Mesenchymal stem cell (in vitro differentiated cells and primary cell): ENCODE measurements at regions not wholly inside any gene's neighbourhood (a gene's known extent, or its start where the extent isn't known, plus 50 kb on each side); places are given as distances from the start of the nearest gene placed in this dataset.

ENCODE experiments used
- DNase-seq: peaks from one replicate; pipeline ENCODE4 v3.0.0-alpha.2; 2013
- H2AFZ ChIP-seq: one replicate; pipeline ENCODE4 v1.6.1; 2013; ENCODE audit warnings: low read depth, mild to moderate bottlenecking, control low read depth, inconsistent platforms, low read length, moderate library complexity
- H2AK5ac ChIP-seq: 2 replicates; pipeline ENCODE4 v1.6.1; 2013; ENCODE audit warnings: low read length, moderate library complexity, mild to moderate bottlenecking, inconsistent platforms; ENCODE audit not compliant: severe bottlenecking
- H2BK120ac ChIP-seq: one replicate; pipeline ENCODE4 v1.6.1; 2013; ENCODE audit warnings: low read depth, mild to moderate bottlenecking, inconsistent platforms, low read length, moderate library complexity
- H2BK12ac ChIP-seq, 2 experiments: one replicate each; pipeline ENCODE4 v1.6.1; 2013; ENCODE audit warnings: inconsistent platforms in 2 of 2, low read length in 2 of 2, mild to moderate bottlenecking in 2 of 2, moderate library complexity in 2 of 2, control low read depth in 1 of 2
- H2BK15ac ChIP-seq: one replicate; pipeline ENCODE4 v1.6.1; 2013; ENCODE audit warnings: mild to moderate bottlenecking, low read depth, inconsistent platforms; ENCODE audit not compliant: poor library complexity, severe bottlenecking
- H2BK5ac ChIP-seq: 2 replicates; pipeline ENCODE4 v1.6.1; 2013; ENCODE audit warnings: low read depth, mild to moderate bottlenecking, low read length, control low read depth, inconsistent platforms; ENCODE audit not compliant: poor library complexity, severe bottlenecking
- H3K14ac ChIP-seq, 2 experiments: one replicate each; pipeline ENCODE4 v1.6.1; 2013; ENCODE audit warnings: inconsistent platforms in 2 of 2, low read length in 2 of 2, control low read depth in 1 of 2, mild to moderate bottlenecking in 1 of 2, moderate library complexity in 1 of 2
- H3K18ac ChIP-seq, 2 experiments: one replicate each; pipeline ENCODE4 v1.6.1; 2013; ENCODE audit warnings: inconsistent platforms in 2 of 2, low read length in 2 of 2, control low read depth in 1 of 2, low read depth in 1 of 2, mild to moderate bottlenecking in 1 of 2
- H3K23ac ChIP-seq, 2 experiments: one replicate each; pipeline ENCODE4 v1.6.1; 2013; ENCODE audit warnings: inconsistent platforms in 2 of 2, low read length in 2 of 2, mild to moderate bottlenecking in 2 of 2, moderate library complexity in 2 of 2, control low read depth in 1 of 2
- H3K27ac ChIP-seq: 2 replicates; pipeline ENCODE4 v1.5.1; 2013; ENCODE audit warnings: mild to moderate bottlenecking, moderate library complexity, low read length, control low read depth, inconsistent platforms; ENCODE audit not compliant: poor library complexity, severe bottlenecking
- H3K27me3 ChIP-seq, 2 experiments: 2 replicates each; pipeline versions ENCODE4 v1.6.1 to v1.7.0; 2013; ENCODE audit warnings: low read length in 2 of 2, mild to moderate bottlenecking in 2 of 2, moderate library complexity in 2 of 2, control low read depth in 1 of 2, inconsistent platforms in 1 of 2; ENCODE audit not compliant: control insufficient read depth in 1 of 2, insufficient read depth in 1 of 2
- H3K36me3 ChIP-seq, 2 experiments: 2 replicates each; pipeline versions ENCODE4 v1.6.1 to v1.7.0; 2013; ENCODE audit warnings: low read length in 2 of 2, control low read depth in 1 of 2, inconsistent platforms in 1 of 2, low read depth in 1 of 2, mild to moderate bottlenecking in 1 of 2; ENCODE audit not compliant: insufficient read depth in 2 of 2, control insufficient read depth in 1 of 2
- H3K4ac ChIP-seq, 2 experiments: one replicate each; pipeline ENCODE4 v1.6.1; 2013; ENCODE audit warnings: inconsistent platforms in 2 of 2, low read length in 2 of 2, mild to moderate bottlenecking in 2 of 2, moderate library complexity in 2 of 2, control low read depth in 1 of 2, low read depth in 1 of 2
- H3K4me1 ChIP-seq: 2 replicates; pipeline ENCODE4 v1.6.1; 2013; ENCODE audit warnings: low read depth, low read length, control low read depth; ENCODE audit not compliant: control insufficient read depth, insufficient read depth
- H3K4me2 ChIP-seq: 2 replicates; pipeline ENCODE4 v1.6.1; 2013; ENCODE audit warnings: low read length, mild to moderate bottlenecking, inconsistent platforms; ENCODE audit not compliant: poor library complexity, severe bottlenecking
- H3K4me3 ChIP-seq, 2 experiments: 2 replicates each; pipeline versions ENCODE4 v1.5.1 to v1.7.0; 2013; ENCODE audit warnings: low read length in 2 of 2, mild to moderate bottlenecking in 2 of 2, control low read depth in 1 of 2, low read depth in 1 of 2; ENCODE audit not compliant: insufficient read depth in 1 of 2
- H3K79me1 ChIP-seq: replicated peaks from 2 replicates; pipeline ENCODE4 v1.6.1; 2013; ENCODE audit warnings: mild to moderate bottlenecking, control low read depth, low read length, inconsistent platforms; ENCODE audit not compliant: poor library complexity, severe bottlenecking
- H3K9ac ChIP-seq: 2 replicates; pipeline ENCODE4 v1.7.0; 2013; ENCODE audit warnings: mild to moderate bottlenecking, low read length, moderate library complexity
- H3K9me3 ChIP-seq: 2 replicates; pipeline ENCODE4 v1.7.0; 2013; ENCODE audit warnings: mild to moderate bottlenecking, low read length; ENCODE audit not compliant: control insufficient read depth
- H4K8ac ChIP-seq: one replicate; pipeline ENCODE4 v1.6.1; 2013; ENCODE audit warnings: inconsistent platforms, mild to moderate bottlenecking, low read length, moderate library complexity
- H4K91ac ChIP-seq: one replicate; pipeline ENCODE4 v1.6.1; 2013; ENCODE audit warnings: mild to moderate bottlenecking, low read length, inconsistent platforms
- WGBS: methylation state at CpG from one replicate; pipeline ENCODE4 v1.1.7; 2013; ENCODE audit warnings: mixed read lengths; 5-methylcytosine and 5-hydroxymethylcytosine counted together

GRCh38 chr22:22418163-22418549 is 90.4 kb downstream of the ZNF280B start:
- Histone ChIP-seq H2BK12ac (no peak overlapping the region), H3K4me2 (no peak overlapping the region), H2BK15ac (no peak overlapping the region), H3K4ac (no peak overlapping the region), H3K4me3 (no peak overlapping the region), H2BK5ac (no peak overlapping the region), H4K8ac (no peak overlapping the region), H3K18ac (no peak overlapping the region), H3K36me3 (no peaks in the 10 kb centered on the region), H2AK5ac (no peak overlapping the region), H2AFZ (no peak overlapping the region), H3K23ac (no peak overlapping the region), H4K91ac (no peak overlapping the region), H3K27me3 (peaks cover 3 to 86% of the 10 kb centered on the region in 2 experiments), H3K9ac (no peak overlapping the region), H3K79me1 (no peaks in the 10 kb centered on the region), H3K9me3 (peaks cover 8% of the 10 kb centered on the region), H3K27ac (no peak overlapping the region), H3K14ac (no peak overlapping the region), H2BK120ac (no peak overlapping the region), H3K4me1 (peaks cover 2% of the 10 kb centered on the region)
- no peak for DNase-seq
- WGBS: 92% methylated on average over 2 of the region's 2 CpGs

GRCh38 chr22:22418957-22419356 is 89.6 kb downstream of the ZNF280B start:
- H4K8ac ChIP-seq: no peak overlapping the region

GRCh38 chr22:22420580-22420979 is 88.0 kb downstream of the ZNF280B start:
- Histone ChIP-seq H2BK5ac (no peak overlapping the region), H3K9me3 (no peaks in the 10 kb centered on the region), H3K9ac (no peak overlapping the region), H2AK5ac (no peak overlapping the region), H2BK12ac (no peak overlapping the region), H3K14ac (no peak overlapping the region), H3K27ac (no peak overlapping the region), H3K4me2 (no peak overlapping the region), H3K4me1 (peaks cover 2% of the 10 kb centered on the region), H3K4me3 (no peak overlapping the region), H3K18ac (no peak overlapping the region), H3K36me3 (no peaks in the 10 kb centered on the region), H3K23ac (no peak overlapping the region), H3K27me3 (peaks cover 3 to 85% of the 10 kb centered on the region in 2 experiments), H4K8ac (no peak overlapping the region), H2BK15ac (no peak overlapping the region), H2AFZ (no peak overlapping the region), H3K4ac (no peak overlapping the region), H2BK120ac (no peak overlapping the region), H3K79me1 (no peaks in the 10 kb centered on the region), H4K91ac (no peak overlapping the region)
- DNase-seq: no peak
- WGBS: 100% methylated on average over 1 of the region's 4 CpGs

More at GRCh38 chr22:22418957-22419356, 89.6 kb downstream of the ZNF280B start:
- H3K4me2 ChIP-seq: no peak overlapping the region
- H3K9me3 ChIP-seq: no peaks in the 10 kb centered on the region
- no peak overlapping the region for H3K4me3 ChIP-seq
- no peak overlapping the region for H3K9ac ChIP-seq
- H3K4me1 ChIP-seq: peaks cover 2% of the 10 kb centered on the region
- no peak overlapping the region for H2AK5ac ChIP-seq
- H3K23ac ChIP-seq: no peak overlapping the region
- no peak overlapping the region for H2AFZ ChIP-seq
- no peak overlapping the region for H3K18ac ChIP-seq
- no peak overlapping the region for H3K27ac ChIP-seq
- no peak overlapping the region for H2BK5ac ChIP-seq
- no peak overlapping the region for H3K14ac ChIP-seq
- H3K27me3 ChIP-seq: peaks cover 3 to 85% of the 10 kb centered on the region in 2 experiments
- no peak overlapping the region for H2BK12ac ChIP-seq
- no peaks in the 10 kb centered on the region for H3K36me3 ChIP-seq
- no peak overlapping the region for H2BK120ac ChIP-seq
- H3K4ac ChIP-seq: no peak overlapping the region
- no peak for DNase-seq
- no peak overlapping the region for H2BK15ac ChIP-seq
- no peaks in the 10 kb centered on the region for H3K79me1 ChIP-seq
- 50% methylated on average over 2 of the region's 2 CpGs for WGBS
- H4K91ac ChIP-seq: no peak overlapping the region

- Histone ChIP-seq H2AK5ac (no peak overlapping the region), H3K79me1 (no peaks in the 10 kb centered on the region), H3K27me3 (peaks cover 3 to 85% of the 10 kb centered on the region in 2 experiments), H3K4me2 (no peak overlapping the region), H3K4me1 (peaks cover 2% of the 10 kb centered on the region), H2BK12ac (no peak overlapping the region), H3K9ac (no peak overlapping the region), H3K18ac (no peak overlapping the region), H4K8ac (no peak overlapping the region), H2BK120ac (no peak overlapping the region), H2BK15ac (no peak overlapping the region), H3K14ac (no peak overlapping the region), H2BK5ac (no peak overlapping the region), H3K23ac (no peak overlapping the region), H3K4me3 (no peak overlapping the region), H3K9me3 (no peaks in the 10 kb centered on the region), H3K4ac (no peak overlapping the region), H4K91ac (no peak overlapping the region), H3K36me3 (no peaks in the 10 kb centered on the region), H2AFZ (no peak overlapping the region), H3K27ac (no peak overlapping the region)
- DNase-seq: no peak
- WGBS: 52% methylated on average over 3 of the region's 5 CpGs
Observed at GRCh38 chr22:22421392-22421791, 87.2 kb downstream of the ZNF280B start.
